ENCODE measurements at regions not wholly inside any gene's neighbourhood (a gene's known extent, or its start where the extent isn't known, plus 50 kb on each side); places are given as distances from the start of the nearest gene placed in this dataset.

DNA sequence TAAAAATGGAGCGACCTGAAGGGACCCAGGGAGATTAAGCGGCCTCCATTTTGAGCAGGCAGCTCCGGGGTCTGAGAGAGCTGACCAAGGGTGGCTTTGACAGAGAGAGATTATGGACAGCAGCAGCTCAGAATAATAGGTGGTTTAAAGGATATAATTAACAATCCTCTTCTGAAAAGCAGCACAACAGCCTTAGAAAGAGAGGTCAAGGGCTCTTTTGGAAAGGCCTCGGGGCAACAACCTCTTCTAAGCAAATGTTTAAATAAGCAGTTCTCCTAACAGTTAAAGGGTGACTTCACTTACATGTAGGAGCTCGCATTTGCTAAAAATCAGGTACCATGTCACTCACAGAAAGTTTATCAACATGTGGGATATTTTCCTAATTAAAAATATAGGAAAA, 87.2 kb upstream of the FRMD6 start:
- TF ChIP-seq, protein P1, sequence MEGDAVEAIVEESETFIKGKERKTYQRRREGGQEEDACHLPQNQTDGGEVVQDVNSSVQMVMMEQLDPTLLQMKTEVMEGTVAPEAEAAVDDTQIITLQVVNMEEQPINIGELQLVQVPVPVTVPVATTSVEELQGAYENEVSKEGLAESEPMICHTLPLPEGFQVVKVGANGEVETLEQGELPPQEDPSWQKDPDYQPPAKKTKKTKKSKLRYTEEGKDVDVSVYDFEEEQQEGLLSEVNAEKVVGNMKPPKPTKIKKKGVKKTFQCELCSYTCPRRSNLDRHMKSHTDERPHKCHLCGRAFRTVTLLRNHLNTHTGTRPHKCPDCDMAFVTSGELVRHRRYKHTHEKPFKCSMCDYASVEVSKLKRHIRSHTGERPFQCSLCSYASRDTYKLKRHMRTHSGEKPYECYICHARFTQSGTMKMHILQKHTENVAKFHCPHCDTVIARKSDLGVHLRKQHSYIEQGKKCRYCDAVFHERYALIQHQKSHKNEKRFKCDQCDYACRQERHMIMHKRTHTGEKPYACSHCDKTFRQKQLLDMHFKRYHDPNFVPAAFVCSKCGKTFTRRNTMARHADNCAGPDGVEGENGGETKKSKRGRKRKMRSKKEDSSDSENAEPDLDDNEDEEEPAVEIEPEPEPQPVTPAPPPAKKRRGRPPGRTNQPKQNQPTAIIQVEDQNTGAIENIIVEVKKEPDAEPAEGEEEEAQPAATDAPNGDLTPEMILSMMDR (IDR thresholded peaks at IDR 0.05; ENCODE audit: insufficient read depth, low read depth, low read length, missing control alignments): no peak
- DNase-seq (ENCODE audit: low read depth): no peak
- H3K4me3 ChIP-seq (ENCODE audit: low read length): no peak overlapping the region

DNA sequence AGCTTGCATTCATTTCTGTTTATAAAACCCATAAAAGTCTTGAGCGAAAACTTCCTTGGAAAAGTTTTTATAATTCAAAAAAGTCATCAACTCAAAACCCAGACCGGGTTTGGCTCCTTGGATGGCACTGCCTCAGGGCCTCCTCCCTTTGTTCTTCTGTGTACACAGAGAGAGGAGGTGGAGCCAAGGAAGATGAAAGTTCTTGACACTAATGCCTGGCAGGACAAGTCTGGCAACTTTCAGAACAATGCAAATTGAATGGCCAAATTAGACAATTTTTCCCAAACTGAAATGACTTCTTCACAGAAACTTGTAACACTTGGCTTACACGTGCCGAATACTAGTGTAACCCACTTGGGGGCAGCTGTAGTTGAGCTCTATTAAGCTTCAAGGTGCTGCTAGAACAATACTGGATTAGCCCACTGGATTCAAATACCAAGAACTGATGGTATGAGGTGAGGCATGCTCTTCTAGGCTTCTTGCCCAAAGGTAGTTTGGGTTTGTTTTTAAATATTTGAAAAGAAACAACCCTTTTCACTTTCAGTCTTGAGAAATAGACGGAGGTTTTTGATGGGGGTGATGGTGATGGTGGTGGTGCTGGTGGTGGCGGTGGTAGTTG, 86.6 kb upstream of the FRMD6 start:
- H3K4me3 ChIP-seq (ENCODE audit: low read length): no peak overlapping the region
- TF ChIP-seq, protein P1 (IDR thresholded peaks at IDR 0.05; ENCODE audit: insufficient read depth, low read depth, low read length, missing control alignments): no peak
- DNase-seq (ENCODE audit: low read depth): peak; percentile 92

- TF ChIP-seq, protein P1 (IDR thresholded peaks at IDR 0.05; ENCODE audit: insufficient read depth, low read depth, low read length, missing control alignments): no peak
- H3K4me3 ChIP-seq (ENCODE audit: low read length): no peak overlapping the region
- no peak for DNase-seq (ENCODE audit: low read depth)
Measured at GRCh38 chr14:51566831-51567582, 84.7 kb upstream of the FRMD6 start.

GRCh38 chr14:51568366-51568765, 83.3 kb upstream of the FRMD6 start:
- no peak for DNase-seq (ENCODE audit: low read depth)
- TF ChIP-seq, protein P1 (IDR thresholded peaks at IDR 0.05; ENCODE audit: insufficient read depth, low read depth, low read length, missing control alignments): no peak
- H3K4me3 ChIP-seq (ENCODE audit: low read length): no peak overlapping the region

DNA sequence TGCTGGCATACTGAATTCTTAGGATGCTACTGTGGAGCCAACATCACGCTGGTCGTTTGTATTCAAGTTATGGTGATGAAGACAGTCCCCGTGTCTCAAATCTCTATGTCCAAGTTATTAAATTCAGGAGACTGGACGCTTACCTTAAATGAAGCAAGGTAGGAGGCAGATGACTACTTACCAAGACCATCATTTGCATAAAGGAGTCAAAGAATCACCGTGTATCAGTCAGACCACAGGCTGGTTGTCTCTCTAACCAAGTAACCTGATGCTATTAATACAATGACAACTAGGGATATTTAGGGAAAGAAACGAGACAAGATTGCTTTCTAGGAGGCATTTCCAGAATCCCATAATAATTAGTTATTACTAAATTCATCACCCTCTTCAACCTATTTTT, 78.1 kb upstream of the FRMD6 start:
- no peak overlapping the region for H3K4me3 ChIP-seq (ENCODE audit: low read length)
- TF ChIP-seq, protein P1 (IDR thresholded peaks at IDR 0.05; ENCODE audit: insufficient read depth, low read depth, low read length, missing control alignments): no peak

DNA sequence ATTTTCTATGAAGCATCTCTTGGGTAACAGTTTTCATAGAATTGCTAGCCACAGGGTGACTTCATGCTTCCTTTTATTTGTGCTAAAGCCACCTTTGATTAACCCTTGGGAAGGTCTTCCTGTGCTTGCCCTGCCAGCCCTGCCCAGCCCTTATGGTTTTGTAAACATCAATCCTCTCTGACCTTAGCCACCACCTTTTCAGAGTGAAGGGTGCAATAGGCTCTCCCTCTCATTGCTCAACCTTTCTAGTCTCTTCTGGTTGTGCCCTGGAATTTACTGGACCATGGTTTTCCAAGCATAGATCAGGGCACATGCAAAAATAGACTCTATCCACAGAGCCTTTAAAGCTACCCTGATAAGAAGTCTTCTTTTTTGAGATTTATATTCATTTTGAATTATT, 77.7 kb upstream of the FRMD6 start:
- no peak overlapping the region for H3K4me3 ChIP-seq (ENCODE audit: low read length)
- no peak for DNase-seq (ENCODE audit: low read depth)
- TF ChIP-seq, protein P1 (IDR thresholded peaks at IDR 0.05; ENCODE audit: insufficient read depth, low read depth, low read length, missing control alignments): no peak

More for the DNA sequence above, 78.1 kb upstream of the FRMD6 start:
- no peak for DNase-seq (ENCODE audit: low read depth)

Measured in epithelial cell of esophagus (primary cell).